H1 (cell line): ENCODE measurements at regions not wholly inside any gene's neighbourhood (a gene's known extent, or its start where the extent isn't known, plus 50 kb on each side); places are given as distances from the start of the nearest gene placed in this dataset.

Experiments used
- CTCF ChIA-PET: fragments of 300-600 bp; sonication (Branson Sonifier 250); formaldehyde crosslinking; loops from one replicate; lab custom pipeline; 2021; ENCODE audit not compliant: partially characterized antibody; lab: Charles Lee
- POLR2A ChIA-PET: fragments of 300-600 bp; sonication (Branson Sonifier 250); formaldehyde crosslinking; loops from one replicate; lab custom pipeline; 2021; ENCODE audit warnings: inconsistent platforms; ENCODE audit not compliant: partially characterized antibody; lab: Charles Lee
- DNase-seq, 2 experiments: peaks; one replicate each; pipeline versions ENCODE4 v3.0.0 to v3.0.0-alpha.2; 2010 to 2022; ENCODE audit warnings: low spot score in 2 of 2, low read depth in 1 of 2, mixed read lengths in 1 of 2
- FAIRE-seq: peaks from 2 replicates; lab custom pipeline; 2011; peaks lifted over from hg19 to GRCh38; lab: Jason Lieb, UNC
- H2AFZ ChIP-seq: 2 replicates; pipeline ENCODE4 v1.8.1; 2012; ENCODE audit warnings: low read length, inconsistent platforms
- H2AK5ac ChIP-seq: 2 replicates; pipeline ENCODE4 v1.6.1; 2013; ENCODE audit warnings: low read depth, low read length
- H2BK120ac ChIP-seq: replicated peaks from 2 replicates; pipeline ENCODE3; 2013; ENCODE audit warnings: low read depth, low read length, inconsistent platforms
- H2BK12ac ChIP-seq: 2 replicates; pipeline ENCODE4 v1.6.1; 2013; ENCODE audit warnings: low read depth, low read length
- H2BK15ac ChIP-seq: 2 replicates; pipeline ENCODE4 v1.6.1; 2013; ENCODE audit warnings: low read length
- H2BK20ac ChIP-seq: 2 replicates; pipeline ENCODE4 v1.6.1; 2013; ENCODE audit warnings: low read length
- H2BK5ac ChIP-seq: 2 replicates; pipeline ENCODE4 v1.6.1; 2013; ENCODE audit warnings: low read depth, low read length
- H3K14ac ChIP-seq: 2 replicates; pipeline ENCODE4 v1.6.1; 2013; ENCODE audit warnings: inconsistent platforms; ENCODE audit not compliant: insufficient read length
- H3K18ac ChIP-seq: 2 replicates; pipeline ENCODE4 v1.6.1; 2013; ENCODE audit warnings: low read length; ENCODE audit errors: extremely low read depth
- H3K23ac ChIP-seq: 2 replicates; pipeline ENCODE4 v1.6.1; 2013; ENCODE audit warnings: inconsistent platforms; ENCODE audit not compliant: insufficient read length
- H3K23me2 ChIP-seq: 2 replicates; pipeline ENCODE4 v1.6.1; 2013; ENCODE audit warnings: low read depth, low read length
- H3K27ac ChIP-seq: 2 replicates; pipeline ENCODE4 v1.6.1; 2011; ENCODE audit warnings: low read depth, low read length, inconsistent platforms
- H3K27me3 ChIP-seq, 4 experiments: replicated peaks in 1 of 4; 1 replicate in 1 of 4; 2 replicates in 3 of 4; pipeline versions ENCODE4 v1.6.1 to v1.8.1; 2011 to 2013; ENCODE audit warnings: low read length in 3 of 4, mild to moderate bottlenecking in 3 of 4, inconsistent platforms in 2 of 4, mixed read lengths in 2 of 4, moderate library complexity in 1 of 4; ENCODE audit not compliant: control insufficient read depth in 3 of 4, insufficient read depth in 3 of 4; ENCODE audit errors: extremely low read depth in 1 of 4
- H3K36me3 ChIP-seq, 4 experiments: 2 replicates each; pipeline versions ENCODE4 v1.6.1 to v1.8.1; 2011 to 2013; ENCODE audit warnings: mild to moderate bottlenecking in 4 of 4, low read length in 3 of 4, moderate library complexity in 2 of 4, control low read depth in 1 of 4, inconsistent platforms in 1 of 4; ENCODE audit not compliant: insufficient read depth in 4 of 4, control insufficient read depth in 2 of 4
- H3K4ac ChIP-seq: replicated peaks from 2 replicates; pipeline ENCODE3; 2013; ENCODE audit warnings: low read length, low read depth, mixed read lengths, inconsistent platforms; ENCODE audit not compliant: insufficient read length
- H3K4me1 ChIP-seq, 4 experiments: replicated peaks in 1 of 4; 1 replicate in 1 of 4; 2 replicates in 3 of 4; pipeline versions ENCODE4 v1.6.1 to v1.8.1; 2011 to 2013; ENCODE audit warnings: low read length in 3 of 4, inconsistent platforms in 2 of 4, mixed read lengths in 1 of 4; ENCODE audit not compliant: insufficient read depth in 4 of 4, control insufficient read depth in 3 of 4
- H3K4me2 ChIP-seq, 2 experiments: 2 replicates each; pipeline versions ENCODE4 v1.6.1 to v1.8.1; 2011 to 2013; ENCODE audit warnings: low read depth in 2 of 2, low read length in 2 of 2, control low read depth in 1 of 2, inconsistent platforms in 1 of 2, mild to moderate bottlenecking in 1 of 2; ENCODE audit not compliant: insufficient read depth in 1 of 2
- H3K4me3 ChIP-seq, 4 experiments: fragments of 200-600, 300-600 bp in 1 of 4; sonication (generic), shearing (Covaris generic), sonication (Bioruptor Twin) in 1 of 4; 2 replicates each; pipeline versions ENCODE4 v1.5.1 to v1.8.1; 2011 to 2016; ENCODE audit warnings: low read length in 4 of 4, low read depth in 3 of 4, control low read depth in 2 of 4, inconsistent platforms in 2 of 4, mild to moderate bottlenecking in 2 of 4, mixed read lengths in 1 of 4, moderate library complexity in 1 of 4; ENCODE audit not compliant: insufficient read depth in 2 of 4; ENCODE audit errors: extremely low read depth in 1 of 4
- H3K56ac ChIP-seq: replicated peaks from 2 replicates; pipeline ENCODE3; 2013; ENCODE audit warnings: low read depth, mild to moderate bottlenecking, mixed read lengths, low read length, inconsistent platforms; ENCODE audit not compliant: insufficient read length
- H3K79me1 ChIP-seq: 2 replicates; pipeline ENCODE4 v1.6.1; 2013; ENCODE audit warnings: low read depth, low read length, control low read depth
- H3K79me2 ChIP-seq, 2 experiments: 2 replicates each; pipeline versions ENCODE4 v1.6.1 to v1.8.1; 2012 to 2013; ENCODE audit warnings: low read length in 2 of 2, mild to moderate bottlenecking in 2 of 2, inconsistent platforms in 1 of 2; ENCODE audit not compliant: insufficient read depth in 2 of 2, control insufficient read depth in 1 of 2
- H3K9ac ChIP-seq, 4 experiments: replicated peaks in 1 of 4; 1 replicate in 1 of 4; 2 replicates in 3 of 4; pipeline versions ENCODE4 v1.6.1 to v1.8.1; 2011 to 2013; ENCODE audit warnings: low read depth in 3 of 4, low read length in 3 of 4, control low read depth in 2 of 4, mild to moderate bottlenecking in 2 of 4, moderate library complexity in 2 of 4, inconsistent platforms in 1 of 4; ENCODE audit errors: extremely low read depth in 1 of 4
- H3K9me3 ChIP-seq, 2 experiments: 2 replicates each; pipeline versions ENCODE4 v1.6.1 to v1.8.1; 2012 to 2013; ENCODE audit warnings: mild to moderate bottlenecking in 2 of 2, moderate library complexity in 2 of 2, control low read depth in 1 of 2, inconsistent platforms in 1 of 2, low read depth in 1 of 2, low read length in 1 of 2, mixed read lengths in 1 of 2; ENCODE audit not compliant: insufficient read depth in 2 of 2
- H4K20me1 ChIP-seq, 2 experiments: replicated peaks in 1 of 2; 2 replicates each; pipeline versions ENCODE3 to v1.8.1; 2011 to 2013; ENCODE audit warnings: inconsistent platforms in 2 of 2, low read length in 2 of 2, mild to moderate bottlenecking in 1 of 2; ENCODE audit not compliant: insufficient read depth in 2 of 2, control insufficient read depth in 1 of 2
- H4K5ac ChIP-seq: 2 replicates; pipeline ENCODE4 v1.6.1; 2013; ENCODE audit warnings: low read length, low read depth, mixed read lengths, inconsistent platforms; ENCODE audit not compliant: insufficient read length
- H4K8ac ChIP-seq: 2 replicates; pipeline ENCODE4 v1.8.0; 2013; ENCODE audit warnings: mild to moderate bottlenecking, moderate library complexity, low read length, inconsistent platforms; ENCODE audit not compliant: insufficient read depth; ENCODE audit errors: extremely low read depth
- H4K91ac ChIP-seq: replicated peaks from 2 replicates; pipeline ENCODE3; 2013; ENCODE audit warnings: low read length, mixed read lengths, inconsistent platforms; ENCODE audit not compliant: insufficient read length
- CBX8 ChIP-seq: fragments of 300-800, 300-1000 bp; sonication (generic); IDR thresholded peaks from 2 replicates; pipeline ENCODE4 v1.7.1; 2016; ENCODE audit warnings: low read depth, low read length, borderline replicate concordance
- CEBPB ChIP-seq: IDR thresholded peaks from 2 replicates; pipeline ENCODE4 v1.6.1; 2012; ENCODE audit warnings: low read depth, low read length
- GTF2F1 ChIP-seq: IDR thresholded peaks from 2 replicates; pipeline ENCODE4 v1.6.1; 2012; ENCODE audit warnings: low read depth, low read length, improper control_type of control experiment, borderline replicate concordance
- HDAC6 ChIP-seq: IDR thresholded peaks from one replicate; pipeline ENCODE4 v1.7.1; 2012; ENCODE audit warnings: low read depth, mild to moderate bottlenecking, inconsistent platforms, low read length, moderate library complexity
- KDM4A ChIP-seq: IDR thresholded peaks from one replicate; pipeline ENCODE4 v1.7.1; 2012; ENCODE audit warnings: low read depth, mild to moderate bottlenecking, moderate library complexity, low read length, inconsistent platforms; ENCODE audit not compliant: severe bottlenecking
- PHF8 ChIP-seq: fragments of 200-600 bp; sonication (generic); conservative IDR thresholded peaks from 2 replicates; pipeline ENCODE4 v1.7.1; 2012; ENCODE audit warnings: low read depth, mild to moderate bottlenecking, inconsistent platforms, low read length, moderate library complexity
- POLR2AphosphoS5 ChIP-seq: IDR thresholded peaks from 2 replicates; pipeline ENCODE4 v1.6.1; 2011; ENCODE audit warnings: low read depth, low read length
- TCF12 ChIP-seq: IDR thresholded peaks from 2 replicates; pipeline ENCODE4 v1.6.1; 2011; ENCODE audit warnings: low read depth, mild to moderate bottlenecking, low read length
- WGBS, 2 experiments: shearing (Covaris generic) in 1 of 2; methylation state at CpG; one replicate each; pipeline versions ENCODE4 v1.1.6 to v1.1.7; 2013 to 2015; ENCODE audit warnings: low lambda C conversion rate in 2 of 2, mixed read lengths in 2 of 2, inconsistent platforms in 1 of 2, low coverage in 1 of 2, missing lambda C conversion rate in 1 of 2; ENCODE audit not compliant: insufficient replicate concordance in 2 of 2, insufficient coverage in 1 of 2, insufficient read length in 1 of 2; ENCODE audit errors: extremely low coverage in 1 of 2, missing lambda C conversion rate in 1 of 2; 5-methylcytosine and 5-hydroxymethylcytosine counted together
- TF ChIP-seq, protein P1 (sequence below): IDR thresholded peaks from 2 replicates; pipeline ENCODE4 v1.6.1; 2011; ENCODE audit warnings: low read length, improper control_type of control experiment

- Histone ChIP-seq H4K5ac (no peak overlapping the region), H3K4me1 (no peaks in the 10 kb centered on the region), H3K23ac (no peak overlapping the region), H3K4me3 (no peak overlapping the region), H3K9me3 (no peaks in the 10 kb centered on the region), H3K18ac (no peak overlapping the region), H4K91ac (no peak overlapping the region), H3K14ac (no peak overlapping the region), H2BK20ac (no peak overlapping the region), H3K23me2 (no peaks in the 10 kb centered on the region), H2BK15ac (no peak overlapping the region), H3K27ac (no peak overlapping the region), H3K9ac (no peak overlapping the region), H2AFZ (no peak overlapping the region), H2BK12ac (no peak overlapping the region), H4K20me1 (no peaks in the 10 kb centered on the region), H2BK5ac (no peak overlapping the region), H2BK120ac (no peak overlapping the region), H3K27me3 (no peaks in the 10 kb centered on the region), H4K8ac (no peak overlapping the region), H3K4ac (no peak overlapping the region), H3K56ac (no peak overlapping the region), H3K79me1 (no peaks in the 10 kb centered on the region)
- ChIA-PET CTCF (no interaction called here), POLR2A (no interaction called here)
- 94% methylated on average over 1 of the region's 1 CpG; no CpG with 5 or more reads in 1 of the 2 experiments for WGBS, 2 experiments
- no peak for DNase-seq
- FAIRE-seq, result no peak
- TF ChIP-seq, protein P1, sequence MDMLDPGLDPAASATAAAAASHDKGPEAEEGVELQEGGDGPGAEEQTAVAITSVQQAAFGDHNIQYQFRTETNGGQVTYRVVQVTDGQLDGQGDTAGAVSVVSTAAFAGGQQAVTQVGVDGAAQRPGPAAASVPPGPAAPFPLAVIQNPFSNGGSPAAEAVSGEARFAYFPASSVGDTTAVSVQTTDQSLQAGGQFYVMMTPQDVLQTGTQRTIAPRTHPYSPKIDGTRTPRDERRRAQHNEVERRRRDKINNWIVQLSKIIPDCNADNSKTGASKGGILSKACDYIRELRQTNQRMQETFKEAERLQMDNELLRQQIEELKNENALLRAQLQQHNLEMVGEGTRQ, result no peak
- TF ChIP-seq HDAC6 (no peak), CBX8 (no peak), KDM4A (no peak), CEBPB (no peak), TCF12 (no peak), POLR2AphosphoS5 (no peak), GTF2F1 (no peak), PHF8 (no peak)
- TF ChIP-seq, all 59 proteins: peak for 0
- Histone ChIP-seq H3K4me2 (no peak overlapping the region), H2AK5ac (no peak overlapping the region), H3K79me2 (no peaks in the 10 kb centered on the region), H3K36me3 (no peaks in the 10 kb centered on the region)
Observed at GRCh38 chr1:82106672-82107071, 305.9 kb downstream of the ADGRL2 start.
